Ishikawa (cell line): ENCODE measurements at regions not wholly inside any gene's neighbourhood (a gene's known extent, or its start where the extent isn't known, plus 50 kb on each side); places are given as distances from the start of the nearest gene placed in this dataset.

ENCODE experiments used
- CEBPB ChIP-seq: IDR thresholded peaks from 2 replicates; pipeline ENCODE4 v1.6.1; 2012
- EGR1 ChIP-seq: IDR thresholded peaks from 2 replicates; pipeline ENCODE4 v1.6.1; 2012
- EP300 ChIP-seq: IDR thresholded peaks from 2 replicates; pipeline ENCODE4 v1.6.1; 2012; ENCODE audit warnings: borderline replicate concordance
- MAX ChIP-seq: IDR thresholded peaks from 2 replicates; pipeline ENCODE4 v1.6.1; 2012
- NFIC ChIP-seq: IDR thresholded peaks from 2 replicates; pipeline ENCODE4 v1.6.1; 2012
- RAD21 ChIP-seq: IDR thresholded peaks from 2 replicates; pipeline ENCODE4 v1.6.1; 2012; ENCODE audit warnings: low read depth
- REST ChIP-seq: IDR thresholded peaks from 2 replicates; pipeline ENCODE4 v1.6.1; 2012; ENCODE audit warnings: low read depth, mild to moderate bottlenecking
- USF1 ChIP-seq: IDR thresholded peaks from 2 replicates; pipeline ENCODE4 v1.6.1; 2012
- YY1 ChIP-seq: IDR thresholded peaks from 2 replicates; pipeline ENCODE4 v1.6.1; 2012; ENCODE audit warnings: low read depth

GRCh38 chr2:78093436-78093835, 571.3 kb upstream of the LRRTM4 start:
- TF ChIP-seq CEBPB (no peak), EP300 (no peak), MAX (no peak), EGR1 (no peak), RAD21 (no peak), REST (no peak), USF1 (no peak), YY1 (no peak), NFIC (no peak)
